ENCODE measurements at regions not wholly inside any gene's neighbourhood (a gene's known extent, or its start where the extent isn't known, plus 50 kb on each side); places are given as distances from the start of the nearest gene placed in this dataset.

- H3K4me1 ChIP-seq = no peaks in the 10 kb centered on the region
- H3K4me3 ChIP-seq = no peak overlapping the region
- H3K27ac ChIP-seq = no peak overlapping the region
- H3K9me3 ChIP-seq = no peaks in the 10 kb centered on the region
- no peaks in the 10 kb centered on the region for H3K27me3 ChIP-seq
- intact Hi-C loops (cut with DNase I) = no loop called here
- no peak for DNase-seq (ENCODE audit: extremely low spot score in 2 of 2)
- no peaks in the 10 kb centered on the region for H3K36me3 ChIP-seq
- TF ChIP-seq POLR2AphosphoS5 (IDR thresholded peaks at IDR 0.05; ENCODE audit: insufficient read depth in 1 of 2, low read depth in 1 of 2) (no peak), CTCF (IDR thresholded peaks at IDR 0.05) (no peak), POLR2A (IDR thresholded peaks at IDR 0.05) (no peak)
These were observed 94.3 kb upstream of the OLIG3 start for GRCh38 chr6:137588472-137588871.

- Histone ChIP-seq H3K9me3 (no peaks in the 10 kb centered on the region), H3K27me3 (no peaks in the 10 kb centered on the region), H3K36me3 (no peaks in the 10 kb centered on the region), H3K4me3 (no peak overlapping the region), H3K27ac (no peak overlapping the region), H3K4me1 (no peaks in the 10 kb centered on the region)
- no peak for TF ChIP-seq POLR2A (IDR thresholded peaks at IDR 0.05)
- TF ChIP-seq POLR2AphosphoS5 (IDR thresholded peaks at IDR 0.05; ENCODE audit: insufficient read depth in 1 of 2, low read depth in 1 of 2) = no peak
- TF ChIP-seq CTCF (IDR thresholded peaks at IDR 0.05) = no peak
- DNase-seq (ENCODE audit: extremely low spot score in 2 of 2) = no peak
- intact Hi-C loops (cut with DNase I) = no loop called here
These were observed 95.1 kb upstream of the OLIG3 start for GRCh38 chr6:137589067-137589848.

- no peak for DNase-seq (ENCODE audit: extremely low spot score in 2 of 2)
- Histone ChIP-seq H3K9me3 (no peaks in the 10 kb centered on the region), H3K36me3 (no peaks in the 10 kb centered on the region), H3K4me1 (no peaks in the 10 kb centered on the region), H3K27ac (no peak overlapping the region), H3K4me3 (no peak overlapping the region), H3K27me3 (no peaks in the 10 kb centered on the region)
- TF ChIP-seq POLR2A (IDR thresholded peaks at IDR 0.05) = no peak
- no peak for TF ChIP-seq CTCF (IDR thresholded peaks at IDR 0.05)
- TF ChIP-seq POLR2AphosphoS5 (IDR thresholded peaks at IDR 0.05; ENCODE audit: insufficient read depth in 1 of 2, low read depth in 1 of 2) = no peak
- intact Hi-C loops (cut with DNase I) = no loop called here
These were observed 96.5 kb upstream of the OLIG3 start for GRCh38 chr6:137590684-137591083.

- H3K36me3 ChIP-seq = no peaks in the 10 kb centered on the region
- H3K4me1 ChIP-seq = no peaks in the 10 kb centered on the region
- intact Hi-C loops (cut with DNase I) = no loop called here
- no peak overlapping the region for H3K4me3 ChIP-seq
- no peak for DNase-seq (ENCODE audit: extremely low spot score in 2 of 2)
- no peaks in the 10 kb centered on the region for H3K9me3 ChIP-seq
- TF ChIP-seq POLR2AphosphoS5 (IDR thresholded peaks at IDR 0.05; ENCODE audit: insufficient read depth in 1 of 2, low read depth in 1 of 2) (no peak), CTCF (IDR thresholded peaks at IDR 0.05) (no peak), POLR2A (IDR thresholded peaks at IDR 0.05) (no peak)
- no peak overlapping the region for H3K27ac ChIP-seq
- H3K27me3 ChIP-seq = no peaks in the 10 kb centered on the region
These were observed 107.3 kb upstream of the OLIG3 start for GRCh38 chr6:137601471-137601870.

Measured in vagina (tissue), 2 donors.